ENCODE measurements at regions not wholly inside any gene's neighbourhood (a gene's known extent, or its start where the extent isn't known, plus 50 kb on each side); places are given as distances from the start of the nearest gene placed in this dataset.
"Not testable (repeated sequence)": the region's sequence is repeated elsewhere in the genome, so short reads cannot be mapped to it uniquely, and the experiment has no call there.

- DNase-seq (ENCODE audit: low spot score), result no peak
These were observed 615.5 kb downstream of the TLE1 start for GRCh38 chr9:81073821-81074220.

- DNase-seq (ENCODE audit: low spot score), result no peak
These were observed 616.6 kb downstream of the TLE1 start for GRCh38 chr9:81072758-81073157.

- DNase-seq (ENCODE audit: low spot score), result no peak
These were observed 618.2 kb downstream of the TLE1 start for GRCh38 chr9:81071108-81071507.

GRCh38 chr9:81070689-81071088, 618.7 kb downstream of the TLE1 start:
- DNase-seq (ENCODE audit: low spot score), result no peak

- DNase-seq (ENCODE audit: low spot score), result no peak
These were observed 619.4 kb downstream of the TLE1 start for GRCh38 chr9:81069923-81070322.

GRCh38 chr9:81069038-81069795, 620.1 kb downstream of the TLE1 start:
- DNase-seq (ENCODE audit: low spot score), result no peak

- not testable (repeated sequence) for DNase-seq (ENCODE audit: low spot score)
These were observed 626.4 kb downstream of the TLE1 start for GRCh38 chr9:81062995-81063394.

DNA sequence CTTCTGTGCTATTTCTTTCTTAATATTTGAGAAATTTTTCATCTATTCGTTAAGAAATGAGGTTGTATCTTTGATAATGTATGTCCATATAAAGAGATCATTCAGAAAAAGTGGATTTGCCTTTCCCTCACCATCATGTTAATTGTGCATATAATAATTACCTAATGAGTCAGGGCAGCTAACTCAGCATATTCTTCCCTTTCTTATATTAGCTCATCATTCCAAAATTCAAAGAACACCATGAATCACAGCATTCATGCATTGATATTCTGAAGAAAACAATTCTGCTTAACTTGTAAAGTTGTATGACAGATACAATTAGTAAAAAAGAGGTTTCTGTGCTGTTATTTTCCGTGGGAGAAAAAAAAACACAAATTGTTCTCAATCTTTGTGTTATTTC, 630.6 kb downstream of the TLE1 start:
- no peak for DNase-seq (ENCODE audit: low spot score)

- no peak for DNase-seq (ENCODE audit: low spot score)
These were observed 635.9 kb downstream of the TLE1 start for GRCh38 chr9:81053298-81054025.

GRCh38 chr9:81052846-81053245, 636.5 kb downstream of the TLE1 start:
- no peak for DNase-seq (ENCODE audit: low spot score)

DNA sequence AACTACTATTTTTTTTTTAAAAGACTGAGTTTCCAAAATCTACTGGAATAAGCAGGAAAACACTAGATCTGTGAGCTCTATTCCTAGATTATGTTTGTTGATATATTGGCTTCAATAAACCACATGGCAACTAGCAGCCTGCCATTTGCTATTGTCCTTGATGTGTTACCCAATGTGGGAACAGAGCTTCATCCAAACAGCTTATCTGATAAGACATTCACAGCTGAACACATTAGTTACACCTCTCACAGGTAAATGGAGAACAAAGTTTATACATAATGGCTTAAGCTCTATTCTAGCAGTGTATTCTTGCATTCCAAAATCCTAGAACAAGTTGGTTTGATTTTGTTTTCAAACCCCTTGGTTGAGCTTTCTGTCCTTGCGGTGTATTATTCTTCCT, 642.1 kb downstream of the TLE1 start:
- no peak for DNase-seq (ENCODE audit: low spot score)

DNA sequence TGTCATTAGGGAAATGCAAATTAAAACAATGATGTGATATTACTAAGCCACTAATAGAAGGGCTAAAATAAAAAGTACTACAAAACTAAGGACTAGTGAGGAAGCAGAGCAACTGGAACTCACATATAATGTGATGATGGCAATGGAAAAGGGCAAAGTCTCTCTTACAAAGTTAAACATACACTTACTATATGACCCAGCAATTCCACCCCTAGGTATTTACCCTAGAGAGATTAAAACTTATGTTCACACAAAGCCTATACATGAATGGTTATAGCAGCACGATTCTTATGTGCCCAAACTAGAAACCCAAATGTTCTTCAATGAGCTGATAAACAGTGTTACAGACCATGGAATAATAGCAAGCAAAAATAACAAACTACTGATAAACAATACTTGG, 643.7 kb downstream of the TLE1 start:
- DNase-seq (ENCODE audit: low spot score), result no peak

- DNase-seq (ENCODE audit: low spot score), result no peak
These were observed 651.5 kb downstream of the TLE1 start for GRCh38 chr9:81037889-81038288.

DNA sequence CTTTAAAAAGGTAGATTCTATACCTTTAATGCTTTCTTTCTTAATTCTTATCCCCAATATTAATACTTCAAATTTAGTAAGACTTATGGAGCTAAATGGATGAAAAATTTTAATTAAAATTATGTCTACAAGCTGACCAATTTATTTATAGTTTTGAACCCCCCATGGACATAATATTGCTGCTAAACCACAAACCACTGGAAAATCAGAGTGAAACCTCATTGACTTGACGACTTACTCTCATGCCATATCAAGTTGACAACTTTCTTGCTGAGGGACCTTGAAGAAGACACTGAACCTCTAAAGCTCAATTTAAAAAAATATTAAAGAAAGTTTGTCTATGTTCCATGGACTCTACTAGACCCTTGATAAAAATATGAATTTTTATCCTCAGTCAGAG, 653.7 kb downstream of the TLE1 start:
- DNase-seq (ENCODE audit: low spot score), result no peak

DNA sequence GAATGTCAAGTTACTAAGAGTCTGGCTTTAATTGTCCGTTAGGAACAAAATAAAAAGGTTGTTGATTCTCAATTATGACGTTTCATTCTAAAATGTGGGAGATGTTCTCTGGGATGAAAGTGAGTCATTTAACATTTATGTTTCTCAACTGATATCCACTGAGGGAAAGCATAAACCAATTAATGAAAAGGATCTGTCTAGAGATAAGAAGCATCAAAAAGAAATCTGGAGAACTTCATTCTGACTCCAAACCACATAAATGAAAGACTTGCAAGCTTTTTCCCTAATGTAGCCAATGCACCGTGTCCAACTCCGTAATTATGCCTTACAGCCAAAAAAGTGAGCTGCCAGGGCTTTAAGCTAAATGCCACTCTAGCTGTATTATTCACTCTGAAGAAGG, 654.2 kb downstream of the TLE1 start:
- DNase-seq (ENCODE audit: low spot score), result no peak

DNA sequence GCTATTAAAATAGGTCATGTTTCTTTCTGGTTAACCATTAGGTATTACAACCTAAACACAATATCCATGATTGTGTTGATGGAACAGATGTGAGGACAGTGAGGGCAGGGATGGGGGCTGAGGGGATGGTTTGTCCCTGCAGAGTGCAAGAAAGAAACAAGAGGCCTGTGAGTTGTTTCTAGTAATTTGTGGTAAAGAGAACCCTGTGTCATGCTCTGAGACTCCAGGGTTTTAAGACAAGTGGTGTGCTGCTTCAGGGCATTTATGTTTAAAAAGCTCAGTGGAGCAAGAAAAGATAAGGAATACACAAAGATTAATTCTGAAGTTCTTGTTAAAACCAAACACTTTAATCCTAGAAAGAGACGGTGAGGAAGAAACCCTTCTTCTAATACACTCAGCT, 656.5 kb downstream of the TLE1 start:
- no peak for DNase-seq (ENCODE audit: low spot score)

GRCh38 chr9:81032030-81032572, 657.2 kb downstream of the TLE1 start:
- no peak for DNase-seq (ENCODE audit: low spot score)

- no peak for DNase-seq (ENCODE audit: low spot score)
These were observed 657.8 kb downstream of the TLE1 start for GRCh38 chr9:81031422-81032029.

DNA sequence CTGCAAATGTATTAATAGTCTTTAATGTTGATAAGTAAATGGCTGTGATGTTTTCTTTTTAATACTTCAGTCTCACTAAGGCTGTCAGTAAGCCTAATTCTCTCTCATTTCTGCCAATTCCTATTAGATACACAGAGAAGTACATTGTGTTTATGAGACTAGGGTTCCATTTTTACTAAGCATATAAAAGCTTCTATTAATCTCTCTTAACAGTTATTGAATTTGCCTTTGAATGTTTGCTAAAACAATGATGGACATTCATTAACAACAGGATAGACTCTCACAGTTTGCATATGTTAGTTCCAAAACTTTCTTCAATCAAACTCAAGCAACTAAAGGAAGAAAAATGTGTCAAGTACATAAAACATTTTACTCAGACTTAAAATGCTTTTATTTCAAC, 659.3 kb downstream of the TLE1 start:
- DNase-seq (ENCODE audit: low spot score), result no peak

GRCh38 chr9:81028504-81028903, 660.8 kb downstream of the TLE1 start:
- no peak for DNase-seq (ENCODE audit: low spot score)

DNA sequence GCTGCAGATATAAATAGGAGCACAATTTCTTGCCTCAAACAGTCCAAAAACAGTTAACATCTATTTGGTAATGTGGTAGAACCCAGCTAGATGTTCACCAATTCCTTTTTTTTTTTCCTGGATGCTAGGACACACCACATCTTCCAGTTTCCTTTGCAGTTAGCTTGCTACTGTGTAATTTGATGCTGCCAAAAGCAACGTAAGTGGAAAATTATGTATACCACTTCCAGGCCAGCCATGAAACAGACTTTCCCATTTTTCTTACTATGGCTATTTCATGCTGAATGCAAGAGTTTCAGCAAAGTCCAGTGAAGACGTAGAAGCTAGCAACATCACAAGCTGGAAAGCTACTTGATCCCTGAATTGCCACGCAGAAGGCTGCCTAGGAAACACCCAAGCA, 667.2 kb downstream of the TLE1 start:
- no peak for DNase-seq (ENCODE audit: low spot score)

- not testable (repeated sequence) for DNase-seq (ENCODE audit: low spot score)
These were observed 674.4 kb downstream of the TLE1 start for GRCh38 chr9:81014945-81015344.

DNA sequence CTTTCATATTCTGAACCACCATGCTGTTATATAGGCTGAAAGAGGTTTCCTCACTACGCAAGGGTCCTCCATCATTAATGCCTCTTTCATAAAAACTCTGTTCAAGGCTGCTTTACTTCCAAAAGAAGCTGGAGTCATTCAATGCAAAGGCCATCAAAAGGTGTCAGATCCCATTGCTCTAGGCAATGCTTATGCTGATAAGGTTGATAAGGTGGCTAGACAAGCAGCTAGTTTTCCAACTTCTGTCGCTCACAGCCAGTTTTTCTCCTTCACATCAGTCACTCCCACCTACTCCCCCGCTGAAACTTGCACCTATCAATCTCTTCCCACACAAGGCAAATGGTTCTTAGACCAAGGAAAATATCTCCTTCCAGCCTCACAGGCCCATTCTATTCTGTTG, 676.2 kb downstream of the TLE1 start:
- not testable (repeated sequence) for DNase-seq (ENCODE audit: low spot score)

All from hematopoietic multipotent progenitor cell treated with erythropoietin and hydrocortisone succinate and interleukin-3 and kit ligand, for 15 days (in vitro differentiated cells).